GM18511 (cell line): ENCODE measurements at regions not wholly inside any gene's neighbourhood (a gene's known extent, or its start where the extent isn't known, plus 50 kb on each side); places are given as distances from the start of the nearest gene placed in this dataset.

ENCODE experiments used
- ATAC-seq: cut with Tn5 transposase; IDR thresholded peaks from one replicate; pipeline ENCODE4 v1.9.1; 2021; ENCODE audit warnings: mild to moderate bottlenecking, moderate library complexity; ENCODE audit not compliant: unreplicated experiment

DNA sequence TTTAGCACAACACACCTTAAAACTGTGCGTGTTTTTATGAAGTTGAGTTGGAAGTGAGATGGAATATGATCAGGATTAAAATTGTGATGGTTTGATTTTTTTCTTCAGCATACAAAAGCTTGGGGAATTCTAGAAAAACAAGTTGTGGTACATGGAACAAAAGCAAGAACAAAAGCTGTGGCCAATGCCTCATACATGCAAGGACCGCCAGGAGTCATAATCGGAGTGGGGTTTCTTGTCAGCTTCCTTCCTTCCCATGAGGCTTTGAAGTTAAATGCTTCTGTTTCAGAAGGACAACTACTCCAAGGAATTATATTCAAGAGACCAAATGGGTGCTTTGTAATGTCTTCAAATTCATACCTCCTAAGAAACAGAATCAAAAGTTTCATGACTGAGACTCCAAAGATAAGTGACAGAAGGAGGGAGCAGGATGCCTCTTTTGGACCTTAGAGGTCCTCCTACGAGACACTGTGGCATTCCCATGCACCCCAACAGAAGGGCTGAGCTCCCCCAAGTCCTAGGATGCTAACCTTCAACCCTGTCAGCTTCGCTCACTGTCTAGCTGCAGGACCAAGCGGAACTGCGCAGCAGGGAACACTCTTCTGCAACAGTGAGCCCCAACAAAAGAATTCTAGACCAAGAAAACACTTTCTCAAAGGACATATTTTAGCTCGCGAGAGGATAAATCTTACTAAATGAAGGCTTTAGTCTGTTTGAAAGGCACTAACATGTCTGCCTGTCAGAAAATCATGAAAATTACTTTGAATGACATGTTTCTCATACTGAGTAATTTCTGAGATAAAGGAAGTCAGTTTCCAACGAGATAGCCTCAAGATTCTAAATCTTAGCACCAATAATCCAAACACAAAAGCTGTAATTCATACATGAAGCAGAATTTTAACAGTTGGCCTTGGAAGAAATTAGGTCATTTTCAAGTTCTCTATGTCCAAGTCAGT is 108.5 kb upstream of the NHSL1 start:
- ATAC-seq = no peak

- ATAC-seq = no peak
Measured at GRCh38 chr6:138608896-138609295, 109.6 kb upstream of the NHSL1 start.

- ATAC-seq = no peak
Measured at GRCh38 chr6:138609801-138610430, 110.6 kb upstream of the NHSL1 start.

- ATAC-seq = no peak
Measured at GRCh38 chr6:138610816-138611215, 111.5 kb upstream of the NHSL1 start.

- no peak for ATAC-seq
Measured at GRCh38 chr6:138614151-138614550, 114.9 kb upstream of the NHSL1 start.

- ATAC-seq = no peak
Measured at GRCh38 chr6:138618168-138618567, 118.9 kb upstream of the NHSL1 start.

- ATAC-seq = no peak
Measured at GRCh38 chr6:138620630-138621029, 121.3 kb upstream of the NHSL1 start.

DNA sequence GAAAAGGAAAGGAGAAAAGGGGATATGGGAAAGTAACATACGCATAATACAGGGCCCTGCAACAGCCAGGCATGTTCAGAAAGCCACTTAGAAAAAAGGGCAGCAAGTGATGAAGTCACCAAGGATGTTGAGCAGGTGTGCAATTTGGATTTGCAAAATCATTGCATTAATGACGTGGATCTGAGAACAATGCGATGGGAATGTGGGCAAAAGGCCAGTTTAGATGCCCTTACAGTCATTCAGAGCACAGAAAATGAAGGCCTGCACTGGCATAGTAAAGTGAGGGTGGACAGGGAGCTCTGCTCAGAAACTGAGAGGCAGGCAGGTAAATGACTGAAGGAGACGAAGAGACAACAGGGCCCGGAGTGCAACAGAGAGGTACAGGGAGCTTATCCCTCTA is 123.7 kb upstream of the NHSL1 start:
- ATAC-seq = no peak

- ATAC-seq = no peak
Measured at GRCh38 chr6:138631566-138631965, 132.3 kb upstream of the NHSL1 start.

GRCh38 chr6:138637822-138638221 is 135.7 kb upstream of the CCDC28A start:
- no peak for ATAC-seq

DNA sequence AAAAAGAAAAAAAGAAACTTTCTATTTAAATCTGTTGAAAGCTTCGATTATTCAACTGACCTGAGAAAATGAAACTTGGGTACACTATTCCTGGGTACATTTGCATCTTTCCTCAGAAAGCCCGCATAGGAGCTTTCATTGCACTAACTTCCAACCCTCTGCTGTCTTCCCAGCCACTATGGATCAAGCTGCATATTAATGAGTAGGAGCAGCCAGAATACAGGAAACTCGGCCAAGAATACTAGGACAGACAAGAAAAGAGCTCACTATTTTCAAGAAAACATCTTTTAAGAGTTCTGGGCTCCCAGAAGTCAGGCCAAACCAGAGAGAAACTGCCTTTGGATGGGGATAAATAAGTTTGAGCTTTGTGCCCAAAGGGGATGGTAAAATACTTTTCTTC is 135.0 kb upstream of the CCDC28A start:
- ATAC-seq = no peak

DNA sequence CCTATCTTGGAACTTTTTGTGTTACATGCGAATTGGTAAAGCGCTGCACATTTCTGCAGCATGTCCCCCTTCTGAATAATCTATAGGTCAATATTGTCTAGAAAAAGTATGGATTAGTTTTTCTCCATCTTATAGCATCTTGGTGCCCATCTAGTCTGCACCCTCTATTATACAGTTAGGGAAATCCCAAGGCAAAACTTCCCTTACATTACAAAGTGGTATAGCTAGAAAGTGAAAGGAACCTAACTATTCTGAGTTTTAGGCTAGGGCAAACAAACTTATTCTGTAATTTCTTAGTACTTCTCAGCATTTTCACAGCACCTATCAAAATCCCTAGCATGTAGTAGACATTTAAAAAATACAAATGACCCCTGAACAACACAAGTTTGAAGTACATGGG is 133.5 kb upstream of the CCDC28A start:
- ATAC-seq = peak; percentile 55

DNA sequence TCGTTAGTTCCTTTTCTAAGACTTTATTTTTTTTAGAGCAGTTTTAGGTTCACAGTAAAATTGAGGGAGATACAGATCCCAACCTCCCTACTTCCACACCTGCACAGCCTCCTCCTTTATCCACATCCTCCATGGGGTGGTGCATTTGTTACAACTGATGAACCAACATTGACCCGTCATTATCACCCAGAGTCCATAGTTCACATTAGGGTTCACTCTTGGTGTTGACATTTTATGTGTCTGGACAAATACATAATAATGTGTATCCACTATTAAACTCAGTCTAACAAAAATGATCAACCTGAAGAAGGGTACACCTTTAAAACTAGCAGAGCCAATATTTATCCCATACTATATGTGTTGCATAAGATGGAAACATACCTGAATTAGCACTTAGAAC is 130.4 kb upstream of the CCDC28A start:
- ATAC-seq = no peak

GRCh38 chr6:138645976-138646640 is 127.5 kb upstream of the CCDC28A start:
- ATAC-seq = no peak

- no peak for ATAC-seq
Measured at GRCh38 chr6:138647006-138647405, 126.6 kb upstream of the CCDC28A start.

- no peak for ATAC-seq
Measured at GRCh38 chr6:138648127-138648526, 125.4 kb upstream of the CCDC28A start.

GRCh38 chr6:138651491-138651890 is 122.1 kb upstream of the CCDC28A start:
- ATAC-seq = no peak

- no peak for ATAC-seq
Measured at GRCh38 chr6:138652824-138653223, 120.7 kb upstream of the CCDC28A start.

DNA sequence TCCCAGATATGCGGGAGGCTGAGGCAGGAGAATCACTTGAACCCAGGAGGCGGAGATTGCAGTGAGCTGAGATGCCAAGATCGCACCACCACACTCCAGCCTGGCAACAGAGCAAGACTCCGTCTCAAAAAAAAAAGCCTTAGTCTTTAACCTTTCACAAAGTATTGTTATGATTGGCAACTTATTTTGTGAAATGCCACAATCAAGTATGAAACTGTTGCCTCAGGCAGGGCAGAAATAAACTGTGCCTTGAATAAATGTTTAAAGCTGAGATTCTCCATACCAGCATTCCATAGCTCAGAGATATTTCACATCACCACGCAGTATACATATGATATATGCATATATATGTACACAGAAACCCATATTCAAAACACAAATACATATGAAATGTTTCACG is 120.1 kb upstream of the CCDC28A start:
- no peak for ATAC-seq

DNA sequence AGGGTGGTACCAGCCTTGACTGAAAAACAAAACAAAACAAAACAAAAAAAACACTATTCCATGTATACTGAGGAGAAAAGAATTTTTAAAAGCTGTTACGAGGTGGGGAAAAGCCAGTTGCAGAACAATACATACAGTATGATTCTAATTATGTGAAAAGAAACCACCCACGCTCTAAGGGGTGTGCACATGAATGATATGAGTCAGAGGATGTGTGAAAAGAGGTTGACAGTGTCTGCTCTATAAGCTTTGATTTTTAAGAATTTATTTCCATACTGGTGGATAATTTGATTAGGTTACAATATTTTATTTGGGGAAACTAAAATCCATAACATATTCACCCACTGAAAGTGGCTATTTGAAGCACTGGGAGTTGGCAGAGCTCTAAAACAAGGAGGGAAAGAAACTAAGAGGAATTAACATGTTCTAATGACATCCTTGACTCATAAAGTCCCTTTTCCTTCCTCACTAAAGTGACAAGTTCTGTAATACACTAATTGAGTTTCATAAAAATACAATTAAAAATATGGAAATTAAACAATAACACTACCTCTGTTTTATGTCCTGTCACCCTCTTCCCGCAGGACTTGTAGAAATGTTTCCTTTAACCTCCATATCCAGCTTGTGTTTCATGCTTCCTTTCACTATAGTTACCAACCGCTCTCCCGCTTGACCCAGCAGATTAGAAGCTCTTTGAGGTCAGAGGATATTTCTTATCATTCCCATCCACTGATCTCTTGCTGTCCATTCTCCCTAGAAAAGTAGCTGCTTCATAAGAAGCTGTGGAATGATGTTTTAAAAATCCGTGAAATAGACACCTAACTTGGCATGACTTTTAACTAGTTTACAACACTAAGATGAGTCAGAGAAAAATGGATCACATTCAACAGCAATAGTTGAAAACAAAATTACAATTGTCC is 118.6 kb upstream of the CCDC28A start:
- ATAC-seq = peak; percentile 99

DNA sequence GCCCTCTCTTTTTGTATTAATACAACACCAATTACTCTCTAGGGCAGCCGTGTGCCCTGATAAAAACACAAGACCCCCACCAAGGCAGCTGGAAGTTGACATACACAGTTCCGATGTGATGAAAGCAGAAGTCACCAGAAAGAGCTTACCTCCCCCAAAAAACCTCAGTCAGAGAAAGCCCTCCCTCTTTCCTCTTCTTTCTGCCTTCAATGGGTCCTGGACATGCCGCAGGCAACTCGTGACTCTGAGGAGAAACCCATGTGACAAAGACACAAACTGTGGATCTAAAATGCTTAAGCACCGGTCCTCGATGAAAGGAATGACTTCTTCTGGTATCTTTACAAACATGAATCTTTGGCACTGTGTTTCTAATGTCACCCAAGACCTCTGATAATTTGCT is 117.7 kb upstream of the CCDC28A start:
- no peak for ATAC-seq
